NCI-H1436 treated with DMSO at 0.1 percent for 48 hours (cell line): ENCODE measurements at regions not wholly inside any gene's neighbourhood (a gene's known extent, or its start where the extent isn't known, plus 50 kb on each side); places are given as distances from the start of the nearest gene placed in this dataset.
A peak's percentile ranks its signal among the peaks of the same experiment; 100 is the strongest.
"Not testable (repeated sequence)": the region's sequence is repeated elsewhere in the genome, so short reads cannot be mapped to it uniquely, and the experiment has no call there.

Experiments used
- DNase-seq: peaks from one replicate; lab custom pipeline; 2025; lab: John Stamatoyannopoulos, UW

DNA sequence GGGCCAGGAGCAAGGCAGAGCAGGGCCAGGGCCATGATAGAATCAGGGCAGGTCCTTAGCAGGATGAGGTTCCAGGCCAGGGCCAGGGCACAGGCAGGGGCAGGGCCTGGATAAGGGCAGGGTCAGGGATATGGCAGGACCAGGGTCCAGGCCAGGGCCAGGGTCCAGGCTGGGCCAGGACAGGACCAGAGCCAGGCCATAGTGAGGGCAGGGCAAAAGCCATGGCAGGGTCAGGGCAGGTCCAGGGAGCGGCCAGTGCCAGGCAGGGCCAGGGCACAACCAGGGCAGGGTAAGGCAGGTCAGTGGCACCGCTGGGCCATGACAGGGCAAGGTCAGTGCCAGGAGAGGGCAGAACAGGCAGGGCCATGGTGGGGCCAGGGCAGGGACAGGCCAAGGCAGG, 152.2 kb downstream of the LIPI start:
- DNase-seq, result no peak

DNA sequence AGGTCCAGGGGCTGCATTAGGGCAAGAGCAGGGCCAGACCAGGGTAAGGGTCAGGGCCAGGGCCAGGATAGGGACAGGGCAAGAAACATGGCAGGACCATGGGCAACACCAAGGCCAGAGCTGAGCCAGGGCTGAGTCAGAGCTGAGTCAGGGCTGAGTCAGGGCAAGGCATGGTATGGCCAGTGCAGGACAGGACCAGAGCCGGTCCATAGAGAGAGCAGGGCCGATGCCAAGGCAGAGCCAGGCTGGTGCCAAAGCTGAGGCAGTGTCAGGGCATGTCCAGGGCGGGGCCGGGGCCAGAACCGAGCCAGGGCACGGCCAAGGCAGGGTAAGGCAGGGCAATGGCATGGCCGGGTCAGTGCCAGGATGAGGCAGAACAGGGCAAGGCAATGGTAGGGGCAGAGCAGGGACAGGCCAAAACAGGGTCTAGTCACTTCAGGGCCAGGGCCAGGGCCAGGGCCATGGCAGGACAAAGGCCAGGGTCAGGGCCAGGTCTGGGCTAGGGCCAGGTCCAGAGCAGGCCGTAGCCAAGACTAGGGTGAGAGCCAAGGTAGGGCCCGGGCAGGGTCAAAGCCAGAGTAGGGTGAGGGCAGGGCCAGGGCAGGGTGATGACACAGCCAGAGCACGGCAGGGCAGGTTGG, 152.8 kb downstream of the LIPI start:
- DNase-seq, result not testable (repeated sequence)

DNA sequence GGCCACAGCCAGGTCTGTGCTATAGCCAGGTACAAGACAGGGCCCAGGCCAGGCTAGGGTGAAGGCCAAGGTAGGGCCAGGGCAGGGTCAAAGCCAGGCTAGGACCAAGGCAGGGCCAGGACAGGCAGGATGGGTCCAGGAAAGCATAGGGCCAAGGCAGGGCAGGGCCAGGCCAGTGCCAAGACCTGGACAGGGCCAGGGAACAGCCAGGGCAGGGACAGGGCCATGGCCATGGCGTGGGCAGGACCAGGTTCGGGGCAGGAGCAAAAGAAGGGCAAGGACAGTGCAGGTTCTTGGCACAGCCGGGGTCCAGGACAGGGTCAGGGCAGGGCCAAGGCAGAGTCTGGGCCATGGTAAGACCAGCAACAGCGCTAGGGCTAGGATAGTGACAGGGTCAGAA, 153.4 kb downstream of the LIPI start:
- DNase-seq, result no peak

DNA sequence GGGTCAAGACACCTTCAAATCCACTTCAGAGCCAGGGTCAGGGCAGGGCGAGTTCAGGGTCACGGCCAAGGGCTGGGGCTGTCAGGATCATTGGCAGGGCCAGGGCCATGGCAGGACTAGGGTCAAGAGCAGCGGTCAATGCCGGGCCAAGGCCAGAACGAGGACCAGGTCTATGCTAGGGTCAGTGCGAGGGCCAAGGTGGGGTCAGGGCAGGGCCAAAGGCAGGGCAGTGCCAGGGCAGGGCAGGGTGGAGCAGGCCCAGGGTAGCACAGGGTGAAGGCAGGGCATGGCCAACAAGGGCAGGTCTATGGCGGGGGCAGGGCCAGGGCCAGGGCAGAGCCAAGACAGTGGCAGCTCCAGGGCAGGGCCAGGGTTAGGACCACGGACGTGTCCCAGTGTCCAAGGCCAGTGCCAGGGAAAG, 154.0 kb downstream of the LIPI start:
- DNase-seq, result no peak

DNA sequence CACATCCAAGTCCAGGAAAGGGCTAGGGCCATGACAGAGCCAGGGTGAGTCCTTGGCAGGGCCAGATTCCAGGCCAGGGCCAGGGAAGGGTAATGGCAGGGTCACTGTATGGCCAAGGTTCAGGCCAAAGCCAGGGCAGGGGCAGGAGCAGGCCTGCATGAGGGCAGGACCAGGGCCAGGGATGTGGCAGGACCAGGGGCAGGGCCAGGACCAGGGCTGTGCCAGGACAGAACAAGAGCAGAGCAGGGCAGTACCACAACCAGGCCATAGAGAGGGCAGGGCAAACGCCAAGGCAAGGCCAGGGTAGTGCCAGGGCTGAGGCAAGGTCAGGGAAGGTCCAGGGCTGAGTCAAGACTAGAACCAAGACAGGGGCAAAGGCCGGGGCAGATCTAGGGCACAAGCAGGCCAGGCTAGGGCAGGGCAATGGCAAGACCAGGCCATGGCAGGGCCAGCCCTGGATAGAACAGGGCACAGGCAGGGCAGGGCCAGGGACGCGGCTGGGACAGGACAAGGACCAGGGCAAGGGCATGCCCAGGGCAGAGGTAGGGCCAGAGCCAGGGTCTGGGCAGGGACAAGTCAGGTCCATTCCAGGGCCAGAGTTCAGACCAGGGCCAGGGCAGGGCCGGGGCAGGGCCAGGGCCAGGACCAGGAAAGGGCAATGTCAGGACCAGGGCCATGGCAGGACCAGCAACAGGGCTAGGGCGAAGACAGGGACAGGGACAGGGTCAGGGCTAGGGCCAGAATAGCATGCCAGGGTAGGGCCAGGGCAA, 154.8 kb downstream of the LIPI start:
- DNase-seq, result not testable (repeated sequence)

DNA sequence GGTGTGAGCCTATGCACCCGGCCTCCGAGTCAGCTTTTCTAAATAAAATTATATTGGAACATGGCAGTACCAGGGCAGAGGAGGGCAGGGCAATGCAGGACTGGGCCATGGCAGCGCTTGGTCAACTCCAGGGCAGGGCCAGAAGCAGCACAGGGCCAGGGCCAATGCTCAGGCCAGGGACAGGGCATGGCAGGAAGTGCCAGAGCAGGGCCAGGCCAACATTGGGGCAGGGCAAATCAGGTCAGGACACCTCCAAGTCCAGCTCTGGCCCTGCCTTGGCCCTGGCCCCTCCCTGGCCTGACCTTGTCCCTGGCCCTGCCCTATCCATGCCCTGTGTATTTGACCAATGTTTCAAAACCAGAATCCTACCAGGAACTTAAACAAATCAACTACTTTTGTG, 156.1 kb downstream of the LIPI start:
- DNase-seq, result no peak

DNA sequence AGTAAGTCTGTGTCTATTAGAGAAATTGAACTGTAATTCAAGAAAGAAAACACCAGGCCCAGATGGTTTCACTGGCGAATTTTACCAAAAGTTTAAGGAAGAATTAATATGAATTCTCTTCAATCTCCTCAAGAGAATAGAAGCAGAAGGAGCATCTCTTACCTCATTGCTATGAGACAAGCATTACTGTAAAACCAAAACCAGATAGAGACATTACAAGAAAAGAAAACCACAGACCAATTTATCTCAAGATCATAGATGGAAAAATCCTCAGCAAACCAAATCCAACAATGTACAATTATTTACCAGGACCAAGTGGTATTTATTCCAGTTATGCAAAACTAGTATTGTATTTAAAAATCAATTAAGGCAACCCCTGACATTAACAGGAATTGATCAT, 160.6 kb downstream of the LIPI start:
- no peak for DNase-seq

DNA sequence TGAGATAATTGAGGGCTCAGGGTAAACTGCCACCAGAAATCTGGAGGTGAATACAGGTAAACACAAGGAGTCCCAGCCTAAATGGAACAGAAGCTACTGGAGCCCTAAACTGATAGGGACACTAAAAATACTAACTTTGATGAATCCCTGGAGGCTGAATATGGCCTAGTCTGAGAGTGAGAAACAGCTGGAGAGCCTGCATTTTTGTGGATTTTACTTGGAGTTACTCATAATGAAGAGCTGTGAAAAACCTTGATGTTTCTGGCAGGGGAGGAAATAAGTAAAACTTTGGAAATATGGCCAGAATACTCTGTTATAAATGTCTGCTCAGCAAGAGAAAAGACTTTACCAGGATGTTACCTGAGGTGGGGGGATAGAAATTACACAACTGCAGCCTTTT, 164.4 kb downstream of the LIPI start:
- no peak for DNase-seq

DNA sequence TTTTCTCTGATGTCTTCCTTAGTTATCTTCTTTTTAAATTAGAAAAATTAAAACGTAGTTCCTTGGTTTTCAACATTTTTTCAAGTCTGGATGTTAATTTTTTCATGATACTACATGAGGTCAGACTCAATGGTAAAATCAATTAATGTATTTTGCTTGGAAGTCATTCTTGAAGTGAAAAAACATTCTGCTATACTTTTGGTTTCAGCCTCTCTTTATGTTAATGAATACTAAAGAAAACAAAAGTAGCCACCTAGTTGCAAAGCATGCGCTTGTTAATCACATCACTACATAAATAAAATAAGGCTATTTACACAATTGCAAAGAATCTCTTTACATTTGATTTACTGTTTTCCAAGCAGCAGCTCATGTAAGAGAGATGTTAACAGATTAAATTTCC, 170.4 kb downstream of the LIPI start:
- DNase-seq, result no peak

DNA sequence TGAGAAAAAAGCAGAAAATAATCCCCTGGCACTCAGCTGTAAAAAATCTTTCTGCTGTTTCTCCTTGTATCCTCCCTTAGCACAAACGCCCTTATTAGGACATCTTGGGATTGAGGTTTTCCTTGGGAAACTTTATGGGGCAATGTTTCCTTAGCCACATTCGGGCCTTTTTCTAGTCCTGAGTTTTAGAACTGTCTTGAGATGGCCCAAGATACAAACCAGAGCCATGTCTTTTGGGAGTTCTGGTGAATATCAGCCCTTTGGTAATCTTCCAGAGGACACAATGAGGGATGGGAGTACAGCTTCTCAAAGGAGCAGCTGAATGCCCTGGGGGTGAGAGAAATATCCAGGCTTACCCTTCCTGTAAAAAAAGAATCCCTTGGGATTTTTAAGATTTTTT, 182.1 kb downstream of the LIPI start:
- not testable (repeated sequence) for DNase-seq

DNA sequence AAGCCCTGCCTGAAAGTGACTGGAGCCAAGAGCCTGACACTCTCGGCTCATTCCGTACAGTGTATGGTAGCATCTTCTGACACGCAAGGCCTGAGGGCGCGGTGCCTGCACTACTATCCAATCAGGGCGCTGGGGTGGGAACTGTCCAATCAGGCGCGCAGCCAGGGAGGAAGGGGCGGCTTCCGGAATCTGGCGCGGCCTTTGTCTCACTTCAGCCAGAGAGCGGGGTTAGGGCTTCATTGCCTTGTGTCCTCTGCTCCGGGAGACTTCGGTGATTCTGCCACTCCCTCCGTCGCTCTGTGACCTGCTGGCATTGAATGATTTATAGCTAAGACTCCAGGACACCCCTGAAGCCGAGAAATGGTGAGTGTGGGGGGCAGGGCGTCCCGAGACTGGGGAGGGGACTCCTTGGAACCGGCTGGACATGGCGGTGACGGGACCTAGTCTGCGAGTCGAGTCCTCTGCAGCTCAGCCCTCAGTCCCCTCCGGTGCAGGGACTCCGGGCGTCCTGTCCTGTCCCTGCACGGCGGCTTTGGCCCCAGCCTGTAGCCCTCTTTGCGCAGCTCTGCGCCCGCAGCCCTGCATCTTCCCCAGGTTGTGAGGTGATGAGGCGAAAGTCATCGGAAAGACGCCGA, 183.4 kb downstream of the LIPI start:
- DNase-seq, result peak; percentile 16

DNA sequence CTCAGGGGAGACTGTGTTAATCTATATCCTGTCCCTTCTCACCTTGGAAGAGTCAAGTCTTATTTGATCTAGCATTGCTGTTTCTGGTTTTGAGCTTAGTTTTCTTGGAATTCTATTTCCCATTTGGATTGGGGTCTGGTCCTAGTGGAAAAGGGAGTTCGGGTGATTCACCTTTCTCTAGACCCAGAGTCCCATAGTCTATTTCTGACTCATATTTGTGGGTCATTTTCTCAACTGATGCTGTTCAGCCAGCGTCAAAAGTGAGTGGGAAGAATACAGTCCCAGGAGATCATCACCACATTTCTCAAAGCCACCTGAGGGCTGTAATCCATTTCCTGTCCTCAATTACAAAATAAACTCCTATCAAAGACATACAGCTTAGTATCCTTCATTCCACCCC, 190.6 kb downstream of the LIPI start:
- not testable (repeated sequence) for DNase-seq

DNA sequence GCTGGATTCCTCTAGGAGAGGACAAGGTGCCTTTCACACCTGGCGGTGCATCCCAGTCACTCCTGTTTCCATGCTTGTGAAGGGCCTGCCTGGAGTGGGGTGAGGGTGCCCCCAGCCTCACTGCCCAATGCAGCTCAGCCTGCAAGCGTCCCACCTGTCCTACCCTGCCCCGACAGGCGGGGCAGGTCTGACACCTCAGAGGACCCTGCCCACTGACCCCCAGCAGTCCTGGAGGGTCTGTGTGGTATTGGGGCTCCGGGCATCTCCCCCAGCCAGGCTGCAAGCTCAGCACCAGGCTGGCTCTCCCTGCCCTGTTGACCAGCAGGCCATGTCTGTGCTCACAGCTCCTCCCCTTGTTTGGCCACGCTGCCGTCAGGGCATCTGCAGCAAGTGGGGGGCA, 194.9 kb downstream of the LIPI start:
- DNase-seq, result not testable (repeated sequence)

DNA sequence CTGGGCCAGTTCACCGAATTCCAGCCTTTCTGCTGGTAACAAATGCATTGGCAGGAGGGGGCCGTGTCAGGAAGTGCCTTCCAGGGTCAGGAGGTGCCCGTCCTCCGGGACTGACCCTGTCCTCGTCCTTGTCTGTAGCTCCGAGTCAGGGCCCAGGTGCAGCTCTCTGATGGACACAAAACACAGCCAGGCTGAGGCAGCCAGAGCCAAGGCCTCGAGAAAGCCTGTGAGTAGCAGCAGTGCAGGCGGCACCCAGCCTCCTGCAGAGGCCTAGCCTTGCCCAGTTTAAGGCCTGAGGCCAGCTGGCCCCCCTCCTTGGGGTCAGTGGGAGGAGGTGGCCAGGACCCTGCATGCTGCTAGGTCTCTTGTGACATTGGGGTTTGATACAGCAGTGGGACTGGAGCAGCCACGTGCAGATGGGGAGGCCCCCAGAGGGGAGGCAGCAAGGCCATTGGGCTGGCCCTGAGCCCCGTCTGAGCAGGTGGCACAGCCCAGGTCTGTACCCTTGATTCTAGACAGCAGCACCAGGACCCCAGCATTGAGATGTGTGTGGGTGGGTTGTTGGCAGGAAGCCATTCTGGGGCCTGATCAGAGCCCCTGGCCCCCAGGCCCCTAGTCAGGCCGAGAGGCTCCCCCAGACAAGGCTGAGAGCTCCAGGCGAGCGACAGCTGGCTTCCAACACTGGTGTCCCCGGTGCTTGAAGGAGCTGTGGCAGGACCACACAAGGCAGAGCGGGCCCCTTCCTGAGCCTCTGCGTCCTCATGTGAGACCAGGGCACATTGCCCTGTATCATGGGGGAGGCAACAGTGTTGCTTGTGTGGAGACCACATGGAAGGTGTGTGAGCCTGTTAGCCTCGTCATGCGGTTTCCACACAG, 196.9 kb downstream of the LIPI start:
- not testable (repeated sequence) for DNase-seq

DNA sequence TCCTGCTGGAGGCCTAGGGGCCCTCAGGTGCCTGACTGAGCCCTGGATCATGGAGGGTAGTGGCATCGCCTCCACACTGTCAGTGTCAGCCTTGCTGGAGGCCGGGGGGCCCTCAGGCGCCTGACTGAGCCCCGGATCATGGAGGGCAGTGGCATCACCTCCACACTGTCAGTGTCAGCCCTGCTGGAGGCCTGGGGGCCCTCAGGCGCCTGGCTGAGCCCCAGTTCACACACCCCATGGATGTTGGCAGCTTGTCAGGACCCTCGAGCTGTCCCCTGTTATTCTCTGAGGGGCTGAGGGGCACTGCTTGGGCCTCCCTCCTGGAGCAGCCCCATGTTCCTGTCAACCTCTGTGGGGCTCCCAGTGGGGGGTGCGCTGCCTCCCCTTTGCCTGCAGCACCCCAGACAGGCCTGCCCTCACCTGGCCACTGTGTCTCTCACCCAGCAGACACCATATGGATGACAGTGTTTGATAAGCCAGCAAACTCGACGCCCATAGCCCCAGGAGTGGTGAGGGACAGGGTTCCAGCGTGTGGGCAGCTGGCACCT, 197.6 kb downstream of the LIPI start:
- DNase-seq, result no peak

DNA sequence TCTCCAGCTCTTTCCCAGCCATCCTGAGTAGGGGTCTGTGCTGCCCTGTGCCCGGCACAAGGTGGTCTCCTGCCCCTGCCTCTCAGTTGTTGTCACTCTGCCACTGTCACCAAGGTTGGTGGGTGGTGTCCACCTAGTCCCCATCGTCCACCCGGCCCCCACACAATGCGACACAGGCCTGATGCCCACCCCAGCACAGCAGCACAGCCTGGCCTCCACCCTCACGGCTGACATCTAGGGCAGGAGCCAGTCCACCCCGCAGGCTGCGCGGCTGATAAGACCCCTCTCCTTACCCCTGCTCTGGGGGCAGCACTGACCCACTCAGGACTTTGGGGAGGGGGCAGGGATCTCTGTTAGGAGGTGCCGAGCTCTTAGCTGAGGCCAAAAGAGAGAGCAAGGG, 198.3 kb downstream of the LIPI start:
- no peak for DNase-seq

DNA sequence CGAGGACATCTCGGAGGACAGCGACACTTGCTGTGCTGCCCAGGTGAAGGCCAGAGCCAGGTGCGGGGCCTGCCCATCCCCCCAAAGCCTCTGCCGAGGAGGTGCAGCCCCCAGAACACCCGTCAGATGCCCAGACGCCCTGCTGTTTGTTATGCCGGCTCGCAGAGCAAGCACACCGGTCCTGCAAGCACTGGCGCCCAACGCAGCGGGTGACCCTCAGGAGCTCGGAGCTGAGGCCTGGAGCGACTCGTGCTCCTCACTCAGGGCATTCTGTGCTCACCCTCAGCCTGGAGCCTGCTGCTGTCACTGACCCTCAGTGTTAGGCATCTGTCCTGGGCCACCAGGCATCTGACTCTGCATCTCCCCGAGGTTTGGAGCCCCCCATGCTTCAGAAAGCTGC, 199.0 kb downstream of the LIPI start:
- not testable (repeated sequence) for DNase-seq

DNA sequence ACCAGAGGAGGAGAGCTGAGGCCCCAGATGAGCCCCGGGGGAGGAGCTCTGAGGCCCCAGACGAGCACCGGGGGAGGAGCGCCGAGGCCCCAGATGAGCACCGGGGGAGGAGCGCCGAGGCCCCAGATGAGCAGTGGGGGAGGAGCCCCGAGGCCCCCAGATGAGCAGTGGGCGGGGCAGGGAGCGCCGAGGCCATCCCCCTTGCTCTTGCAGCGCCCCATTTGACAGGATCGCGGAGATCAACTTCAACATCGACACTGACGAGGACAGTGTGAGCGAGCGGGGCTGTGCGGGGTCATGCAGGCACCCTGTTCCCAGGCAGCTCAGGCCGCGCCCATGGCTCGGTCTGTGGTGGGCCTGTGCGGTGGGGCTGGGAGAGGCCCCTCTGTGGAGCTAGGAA, 199.6 kb downstream of the LIPI start:
- not testable (repeated sequence) for DNase-seq

DNA sequence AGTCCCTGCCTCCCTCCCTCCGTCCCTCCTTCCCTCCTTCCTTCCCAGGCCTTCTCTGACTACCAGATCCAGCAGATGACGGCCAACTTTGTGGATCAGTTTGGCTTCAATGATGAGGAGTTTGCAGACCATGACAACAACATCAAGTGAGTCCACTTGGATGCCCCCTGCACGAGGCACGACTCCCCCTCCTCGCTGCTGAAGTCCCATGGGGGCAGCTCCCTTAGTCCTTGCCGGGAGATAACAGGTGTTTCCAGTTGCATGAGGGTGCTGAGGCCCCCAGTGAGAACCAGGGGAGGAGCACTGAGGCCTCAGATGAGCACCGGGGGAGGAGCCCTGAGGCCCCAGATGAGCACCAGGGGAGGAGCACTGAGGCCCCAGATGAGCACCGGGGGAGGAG, 200.0 kb downstream of the LIPI start:
- DNase-seq, result no peak

DNA sequence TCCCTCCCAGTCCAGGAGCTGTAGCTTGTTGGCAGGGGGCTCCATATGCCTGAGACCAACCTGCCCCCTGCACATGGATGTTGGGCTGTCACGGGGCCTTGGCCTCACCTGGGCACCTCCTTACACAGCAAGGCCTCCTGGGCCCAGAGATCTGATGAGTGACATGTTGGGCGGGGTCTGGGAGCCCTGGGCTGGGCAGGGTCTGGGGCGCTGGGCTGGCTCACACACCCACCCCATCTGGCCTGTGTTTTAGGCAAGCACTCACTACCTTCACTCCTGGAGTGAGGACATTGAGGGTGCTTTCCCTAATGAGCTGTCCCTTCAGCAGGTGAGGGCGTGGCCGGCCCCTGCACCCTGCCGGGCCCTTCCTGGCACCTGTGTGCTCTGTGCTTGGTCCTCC, 200.8 kb downstream of the LIPI start:
- DNase-seq, result not testable (repeated sequence)

DNA sequence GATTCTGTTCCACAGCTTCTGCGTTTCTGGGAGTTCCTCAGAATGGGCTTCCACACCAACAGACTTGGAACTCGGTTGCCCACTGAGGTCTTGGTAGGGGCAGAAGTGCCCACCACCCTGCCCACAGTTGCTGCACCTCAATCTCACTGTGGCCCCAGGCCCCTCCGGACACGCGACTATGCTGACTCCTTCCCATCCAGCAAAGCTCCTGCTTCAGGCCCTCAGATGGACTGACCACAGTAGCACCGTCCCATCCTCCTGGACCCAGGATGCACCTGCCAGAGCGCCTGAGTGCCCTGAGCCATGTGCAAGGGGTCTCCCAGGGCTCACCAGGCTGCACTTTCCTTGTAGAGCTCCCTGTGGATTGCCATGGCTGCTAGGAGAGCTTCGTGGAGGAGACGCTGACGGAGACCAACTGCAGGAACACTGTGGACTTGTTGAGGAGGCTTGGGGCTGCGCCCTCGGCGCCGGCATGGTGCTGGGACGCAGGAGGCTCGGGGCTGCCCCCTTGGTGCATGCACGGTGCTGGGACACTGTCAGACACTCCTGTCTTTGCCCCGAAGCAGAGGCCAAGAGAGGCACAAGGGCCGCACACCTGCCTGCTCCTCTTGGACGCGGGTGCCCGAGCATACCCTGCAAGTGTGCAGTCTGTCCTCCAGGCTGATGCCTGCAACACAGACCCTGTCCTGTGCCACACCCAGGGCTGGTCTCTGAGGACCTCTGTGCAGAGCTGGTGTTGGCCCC, 201.3 kb downstream of the LIPI start:
- not testable (repeated sequence) for DNase-seq
